Lung (tissue), 11 donors: ENCODE measurements at regions not wholly inside any gene's neighbourhood (a gene's known extent, or its start where the extent isn't known, plus 50 kb on each side); places are given as distances from the start of the nearest gene placed in this dataset.

Source experiments
- ATAC-seq: fragments of 200-7000 bp; cut with Tn5 transposase; one replicate; pipeline ENCODE4 v1.9.1; 2020; ENCODE audit warnings: moderate number of reproducible peaks; ENCODE audit not compliant: insufficient read depth, low FRiP score
- DNase-seq, 3 donors: peaks; one replicate each; pipeline ENCODE4 v3.0.0-alpha.2; 2013 to 2017
- H3K27ac ChIP-seq, 2 donors: one replicate each; pipeline ENCODE4 v1.5.1; 2013; ENCODE audit warnings: mild to moderate bottlenecking in 2 of 2, moderate library complexity in 2 of 2, control low read depth in 1 of 2, inconsistent platforms in 1 of 2, low read depth in 1 of 2, low read length in 1 of 2
- H3K27me3 ChIP-seq, 3 donors: one replicate each; pipeline ENCODE4 v1.5.1; 2013; ENCODE audit warnings: low read length in 2 of 3; ENCODE audit not compliant: control insufficient read depth in 3 of 3, insufficient read depth in 3 of 3
- H3K36me3 ChIP-seq, 4 donors: one replicate each; pipeline ENCODE4 v1.5.1; 2013; ENCODE audit warnings: low read length in 4 of 4, mild to moderate bottlenecking in 1 of 4, moderate library complexity in 1 of 4; ENCODE audit not compliant: control insufficient read depth in 4 of 4, insufficient read depth in 4 of 4
- H3K4me1 ChIP-seq, 5 donors: one replicate each; pipeline ENCODE4 v1.5.1; 2013; ENCODE audit warnings: low read length in 5 of 5, mild to moderate bottlenecking in 2 of 5, moderate library complexity in 1 of 5; ENCODE audit not compliant: control insufficient read depth in 5 of 5, insufficient read depth in 5 of 5
- H3K4me3 ChIP-seq: one replicate; pipeline ENCODE4 v1.5.1; 2013; ENCODE audit warnings: mild to moderate bottlenecking, control low read depth, moderate library complexity
- H3K9ac ChIP-seq, 2 donors: one replicate each; pipeline ENCODE4 v1.5.1; 2013; ENCODE audit warnings: low read length in 2 of 2, control low read depth in 1 of 2; ENCODE audit not compliant: insufficient read depth in 1 of 2
- H3K9me3 ChIP-seq, 4 donors: one replicate each; pipeline ENCODE4 v1.5.1; 2013; ENCODE audit warnings: low read length in 3 of 4, mild to moderate bottlenecking in 1 of 4, moderate library complexity in 1 of 4; ENCODE audit not compliant: control insufficient read depth in 4 of 4, insufficient read depth in 3 of 4
- WGBS, 2 donors: extraction: QIAGEN DNeasy Blood & Tissue Kit; methylation state at CpG; one replicate each; pipeline ENCODE4 v1.1.7; 2013; 5-methylcytosine and 5-hydroxymethylcytosine counted together
- TF ChIP-seq, protein P1 (sequence below): IDR thresholded peaks from 2 replicates; pipeline ENCODE4 v1.5.1; 2012; ENCODE audit warnings: mild to moderate bottlenecking; ENCODE audit errors: control extremely low read depth, extremely low read depth
- donor health status: control.
- donor health status: control.
- donor health status: Bipolar disorder and iron deficiency.
- donor health status: healthy.
- donor health status: DM: yes; HTN: yes; CAD: no.

GRCh38 chr3:69509288-69509687 lies 123.4 kb upstream of the FRMD4B start:
- H3K4me1 ChIP-seq = peaks cover 1 to 35% (median 11%) of the 10 kb centered on the region in 5 donors
- DNase-seq (no peak), ATAC-seq (no peak)
- no peaks in the 10 kb centered on the region for H3K36me3 ChIP-seq
- WGBS, 2 donors = 76 to 88% methylated on average over 3 of the region's 3 CpGs
- H3K9me3 ChIP-seq = peaks cover 0 to 3% (median under 1%) of the 10 kb centered on the region in 4 donors
- no peak overlapping the region for H3K4me3 ChIP-seq
- TF ChIP-seq, protein P1, sequence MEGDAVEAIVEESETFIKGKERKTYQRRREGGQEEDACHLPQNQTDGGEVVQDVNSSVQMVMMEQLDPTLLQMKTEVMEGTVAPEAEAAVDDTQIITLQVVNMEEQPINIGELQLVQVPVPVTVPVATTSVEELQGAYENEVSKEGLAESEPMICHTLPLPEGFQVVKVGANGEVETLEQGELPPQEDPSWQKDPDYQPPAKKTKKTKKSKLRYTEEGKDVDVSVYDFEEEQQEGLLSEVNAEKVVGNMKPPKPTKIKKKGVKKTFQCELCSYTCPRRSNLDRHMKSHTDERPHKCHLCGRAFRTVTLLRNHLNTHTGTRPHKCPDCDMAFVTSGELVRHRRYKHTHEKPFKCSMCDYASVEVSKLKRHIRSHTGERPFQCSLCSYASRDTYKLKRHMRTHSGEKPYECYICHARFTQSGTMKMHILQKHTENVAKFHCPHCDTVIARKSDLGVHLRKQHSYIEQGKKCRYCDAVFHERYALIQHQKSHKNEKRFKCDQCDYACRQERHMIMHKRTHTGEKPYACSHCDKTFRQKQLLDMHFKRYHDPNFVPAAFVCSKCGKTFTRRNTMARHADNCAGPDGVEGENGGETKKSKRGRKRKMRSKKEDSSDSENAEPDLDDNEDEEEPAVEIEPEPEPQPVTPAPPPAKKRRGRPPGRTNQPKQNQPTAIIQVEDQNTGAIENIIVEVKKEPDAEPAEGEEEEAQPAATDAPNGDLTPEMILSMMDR = no peak
- H3K27ac ChIP-seq = no peak overlapping the region
- H3K27me3 ChIP-seq = no peaks in the 10 kb centered on the region
- no peak overlapping the region for H3K9ac ChIP-seq

- peak; percentile 74 to 96 (median 94) for DNase-seq
- H3K27ac ChIP-seq = peak overlapping the region in 1 of 2 donors; percentile 41
- H3K36me3 ChIP-seq = peaks cover 0 to 2% (median 0%) of the 10 kb centered on the region in 4 donors
- TF ChIP-seq, protein P1 = no peak
- WGBS, 2 donors = 49 to 67% methylated on average over 7 of the region's 7 CpGs
- no peaks in the 10 kb centered on the region for H3K9me3 ChIP-seq
- H3K4me3 ChIP-seq = no peak overlapping the region
- peak; percentile 69 for ATAC-seq
- no peaks in the 10 kb centered on the region for H3K27me3 ChIP-seq
- H3K9ac ChIP-seq = peak overlapping the region in 1 of 2 donors; percentile 47
- peaks cover 0 to 36% (median 11%) of the 10 kb centered on the region in 5 donors for H3K4me1 ChIP-seq
These were observed 120.0 kb upstream of the FRMD4B start for GRCh38 chr3:69505770-69506407.

DNA sequence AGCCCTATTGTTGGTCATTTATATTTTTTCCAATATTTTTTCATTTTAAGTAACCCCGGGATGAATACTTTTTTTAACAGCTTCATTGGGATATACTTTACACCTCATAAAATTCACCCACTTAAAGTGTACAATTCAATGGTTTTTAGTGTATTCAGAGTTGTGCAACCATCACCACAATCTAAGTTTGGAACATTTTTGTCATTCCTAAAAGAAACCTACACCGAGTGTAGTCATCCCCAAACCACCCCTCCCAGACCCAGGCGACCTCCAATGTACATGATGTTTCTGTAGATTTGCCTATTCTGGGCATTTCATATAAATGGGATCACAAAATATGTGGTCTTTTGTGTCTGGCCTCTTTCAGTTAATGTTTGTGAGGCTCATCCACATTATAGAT lies 118.3 kb upstream of the FRMD4B start:
- H3K4me3 ChIP-seq = no peak overlapping the region
- 66 to 72% methylated on average over 3 of the region's 3 CpGs for WGBS, 2 donors
- H3K9me3 ChIP-seq = no peaks in the 10 kb centered on the region
- H3K36me3 ChIP-seq = peaks cover 0 to 2% (median 0%) of the 10 kb centered on the region in 4 donors
- H3K27me3 ChIP-seq = no peaks in the 10 kb centered on the region
- no peak overlapping the region for H3K9ac ChIP-seq
- no peak overlapping the region for H3K27ac ChIP-seq
- DNase-seq = peak in 2 of 3 donors; percentile 39 to 48
- TF ChIP-seq, protein P1 = no peak
- ATAC-seq = no peak
- H3K4me1 ChIP-seq = peaks cover 0 to 38% (median 6%) of the 10 kb centered on the region in 5 donors
